GM21737 (cell line): ENCODE measurements at regions not wholly inside any gene's neighbourhood (a gene's known extent, or its start where the extent isn't known, plus 50 kb on each side); places are given as distances from the start of the nearest gene placed in this dataset.
"Not testable (repeated sequence)": the region's sequence is repeated elsewhere in the genome, so short reads cannot be mapped to it uniquely, and the experiment has no call there.

Experiments
- ATAC-seq: cut with Tn5 transposase; IDR thresholded peaks from one replicate; pipeline ENCODE4 v1.9.1; 2021; ENCODE audit warnings: mild to moderate bottlenecking, moderate library complexity; ENCODE audit not compliant: unreplicated experiment

DNA sequence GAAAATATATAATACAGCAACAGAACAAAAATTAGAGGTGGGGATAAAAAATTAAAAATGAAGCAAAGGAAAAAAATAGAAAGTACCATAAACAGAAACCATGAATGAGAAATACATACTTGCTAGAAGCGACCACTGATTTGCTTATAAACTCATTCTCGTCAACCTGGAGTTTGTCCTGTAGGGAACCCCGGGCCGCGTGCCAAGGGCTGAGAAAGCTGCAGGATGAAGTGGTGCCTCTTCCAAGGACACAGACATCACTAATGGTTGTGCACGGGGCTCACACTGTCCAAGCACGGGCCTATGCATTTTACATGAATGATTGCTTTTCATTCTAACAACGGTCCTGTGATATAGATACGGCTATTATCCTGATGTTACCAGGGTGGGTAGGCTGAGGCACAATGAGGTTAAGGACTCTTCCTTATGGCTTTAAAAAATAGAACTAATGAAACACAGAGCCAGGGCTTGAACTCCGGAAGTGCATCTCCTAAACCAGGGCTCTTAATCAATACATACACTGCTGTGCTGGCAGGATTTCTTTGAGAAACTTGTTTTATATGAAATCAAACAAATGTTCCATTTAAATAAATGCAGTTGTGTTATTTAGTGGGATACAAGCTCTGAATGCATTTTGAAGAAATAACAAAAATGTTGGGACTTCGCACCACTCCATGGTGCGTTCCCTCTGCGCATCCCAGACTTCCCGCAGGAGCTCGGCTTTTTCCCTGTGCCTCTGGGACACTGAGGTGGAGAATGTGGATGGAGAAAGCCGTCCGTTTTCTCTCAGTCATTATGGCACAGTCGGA, 113.9 kb upstream of the PHACTR3 start:
- not testable (repeated sequence) for ATAC-seq

DNA sequence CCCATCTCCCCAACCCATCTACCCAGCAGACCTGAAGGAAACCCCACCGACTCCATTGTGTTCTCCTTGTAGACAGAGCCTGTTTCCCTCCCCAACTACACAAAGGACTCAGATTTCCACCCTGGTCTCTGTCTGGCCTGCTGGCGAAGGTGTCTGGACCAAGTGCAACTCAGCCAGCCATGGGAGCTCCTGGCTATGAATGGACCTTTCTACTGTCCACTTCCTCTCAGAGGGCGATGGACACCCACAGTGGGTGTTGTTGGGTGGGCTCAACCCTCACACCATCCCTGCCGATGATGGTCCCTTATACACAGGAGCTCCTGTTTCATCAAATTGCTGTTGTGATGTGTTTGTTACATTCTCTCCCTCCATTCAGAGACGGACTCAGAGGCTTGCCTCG, 112.5 kb upstream of the PHACTR3 start:
- ATAC-seq, result no peak

DNA sequence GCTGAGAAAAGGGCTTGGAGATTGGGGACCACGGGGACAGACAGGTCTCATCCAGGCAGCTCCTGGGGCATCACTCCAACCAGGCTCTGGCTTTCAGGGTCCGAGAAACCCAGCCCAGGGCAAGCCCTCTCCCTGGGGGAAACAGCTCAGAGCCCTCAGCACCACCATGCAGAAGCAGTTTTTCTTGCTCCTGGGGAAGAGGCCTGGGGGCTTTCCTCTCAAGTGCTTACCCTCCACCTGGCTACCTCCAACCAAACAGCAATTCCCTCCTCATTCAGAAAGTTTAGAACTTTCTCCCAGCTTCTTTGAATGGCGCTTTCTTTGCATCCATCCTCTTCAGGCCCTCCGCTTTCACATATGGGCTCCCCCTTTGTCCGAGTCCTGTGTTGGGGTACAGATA, 110.4 kb upstream of the PHACTR3 start:
- ATAC-seq, result no peak

- no peak for ATAC-seq
Observed at GRCh38 chr20:59495166-59495565, 109.2 kb upstream of the PHACTR3 start.

GRCh38 chr20:59495894-59496510, 108.3 kb upstream of the PHACTR3 start:
- ATAC-seq, result no peak

DNA sequence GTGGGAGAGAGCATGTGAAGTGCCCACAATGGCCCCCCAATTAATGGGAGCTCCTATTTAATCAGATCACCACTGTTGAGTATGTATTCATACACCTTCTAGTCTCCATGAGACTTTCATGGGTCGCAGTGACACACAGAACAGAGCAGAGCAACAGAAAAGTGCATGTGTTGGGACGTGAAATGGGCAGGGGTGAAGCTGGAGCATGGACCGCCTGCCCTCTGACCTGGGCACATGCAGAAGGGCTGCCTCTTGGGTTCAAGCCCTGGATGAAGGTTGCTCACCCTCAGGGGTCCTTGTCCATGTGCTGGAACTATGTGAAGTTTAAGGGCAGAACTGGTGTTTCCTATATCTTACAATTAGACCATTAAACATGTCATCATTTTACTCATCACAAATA, 106.0 kb upstream of the PHACTR3 start:
- ATAC-seq, result no peak

GRCh38 chr20:59499863-59500262, 104.5 kb upstream of the PHACTR3 start:
- ATAC-seq, result no peak

GRCh38 chr20:59508729-59509128, 95.6 kb upstream of the PHACTR3 start:
- no peak for ATAC-seq

GRCh38 chr20:59512651-59513050, 91.7 kb upstream of the PHACTR3 start:
- no peak for ATAC-seq

- ATAC-seq, result no peak
Observed at GRCh38 chr20:59514554-59514953, 89.8 kb upstream of the PHACTR3 start.

DNA sequence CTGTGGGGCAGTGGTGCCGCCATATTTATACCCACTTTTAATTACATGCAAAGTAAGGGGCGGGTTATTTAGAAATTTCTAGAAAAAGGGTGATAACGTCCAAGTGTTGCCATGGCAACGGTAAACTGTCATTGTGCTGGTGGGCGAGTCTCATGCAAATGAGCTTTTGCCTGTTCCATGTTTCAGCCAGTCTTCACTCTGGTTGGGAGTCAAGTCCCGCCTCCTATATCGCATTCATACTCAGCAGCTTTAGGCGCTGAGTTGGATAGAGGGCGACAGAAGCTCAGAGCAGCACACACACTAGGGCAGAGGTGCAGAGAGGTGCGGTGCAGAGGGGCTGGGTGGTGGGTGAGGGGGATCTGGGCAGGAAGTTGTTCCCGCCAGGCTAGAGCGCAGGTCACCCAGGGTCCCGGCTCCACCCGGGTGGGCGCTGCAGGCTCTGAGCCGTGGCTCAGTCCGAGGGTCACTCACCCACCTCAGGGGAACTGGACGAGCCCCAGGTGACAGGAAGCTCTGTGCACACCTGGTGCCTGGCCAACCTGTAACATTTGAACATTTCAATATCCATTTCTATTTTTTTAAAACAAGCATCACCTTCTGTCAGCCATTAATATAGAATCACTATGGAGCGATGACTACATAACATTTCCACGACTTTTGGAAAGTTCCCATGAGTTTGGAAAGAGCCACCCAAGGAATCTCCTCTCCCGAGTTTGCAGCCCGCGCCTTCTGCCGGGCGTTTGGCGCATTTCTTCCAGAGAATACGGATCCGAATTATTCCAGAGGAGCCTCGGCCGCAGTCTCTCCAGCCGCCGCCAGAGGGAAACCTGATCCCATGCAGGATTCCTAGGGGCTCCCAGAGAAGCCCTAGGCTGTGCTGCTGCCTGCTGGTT, 89.1 kb upstream of the PHACTR3 start:
- no peak for ATAC-seq

DNA sequence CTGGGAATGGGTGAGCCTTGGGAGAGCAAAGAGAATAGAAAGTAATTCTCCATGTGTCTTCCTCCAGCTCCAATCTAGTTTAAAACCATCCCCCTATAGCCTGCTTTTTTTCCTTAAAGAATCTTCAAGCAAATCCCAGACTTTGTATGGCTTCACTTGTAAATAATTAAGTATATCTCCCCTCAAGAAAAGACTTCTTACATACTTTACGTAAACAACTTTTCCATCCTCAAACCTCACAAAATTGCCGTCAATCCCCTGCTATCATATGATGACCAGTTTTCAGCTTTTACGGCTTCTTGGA, 88.5 kb upstream of the PHACTR3 start:
- no peak for ATAC-seq

GRCh38 chr20:59518881-59519706, 85.2 kb upstream of the PHACTR3 start:
- peak; percentile 67 for ATAC-seq

GRCh38 chr20:59519707-59520014, 84.7 kb upstream of the PHACTR3 start:
- ATAC-seq, result no peak

GRCh38 chr20:59520814-59521213, 83.5 kb upstream of the PHACTR3 start:
- ATAC-seq, result no peak

DNA sequence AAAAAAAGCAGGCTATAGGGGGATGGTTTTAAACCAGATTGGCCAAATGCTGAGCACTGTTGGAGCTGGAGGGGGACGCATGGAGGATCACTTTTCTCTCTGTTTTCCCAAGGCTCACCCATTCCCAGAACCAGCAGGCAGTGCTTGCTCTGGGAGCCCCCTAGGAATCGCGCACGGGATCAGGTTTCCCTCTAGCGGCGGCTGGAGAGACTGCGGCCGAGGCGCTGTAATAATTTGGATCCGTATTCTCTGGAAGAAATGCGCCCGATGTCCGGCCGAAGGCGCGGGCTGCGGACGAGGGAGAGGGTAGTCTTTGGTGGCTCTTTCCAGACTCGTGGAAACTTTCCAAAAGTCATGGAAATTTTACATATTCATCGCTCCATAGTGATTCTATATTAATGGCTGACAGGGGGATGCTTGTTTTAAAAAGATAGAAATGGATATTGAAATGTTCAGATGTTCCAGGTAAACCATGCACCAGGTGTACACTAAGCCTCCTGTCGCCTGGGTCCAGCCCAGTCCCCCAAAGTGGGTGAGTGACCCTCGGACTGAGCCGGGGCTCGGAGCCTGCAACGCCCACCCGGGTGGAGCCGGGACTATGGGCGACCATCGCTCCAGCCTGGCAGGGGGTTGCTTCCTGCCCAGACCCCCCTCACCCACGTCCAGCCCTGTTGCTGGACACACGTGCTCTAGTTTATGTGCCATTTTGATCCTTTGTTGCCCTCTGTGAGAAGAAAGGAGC, 78.7 kb upstream of the PHACTR3 start:
- ATAC-seq, result no peak

GRCh38 chr20:59526242-59527225, 77.8 kb upstream of the PHACTR3 start:
- ATAC-seq, result no peak

DNA sequence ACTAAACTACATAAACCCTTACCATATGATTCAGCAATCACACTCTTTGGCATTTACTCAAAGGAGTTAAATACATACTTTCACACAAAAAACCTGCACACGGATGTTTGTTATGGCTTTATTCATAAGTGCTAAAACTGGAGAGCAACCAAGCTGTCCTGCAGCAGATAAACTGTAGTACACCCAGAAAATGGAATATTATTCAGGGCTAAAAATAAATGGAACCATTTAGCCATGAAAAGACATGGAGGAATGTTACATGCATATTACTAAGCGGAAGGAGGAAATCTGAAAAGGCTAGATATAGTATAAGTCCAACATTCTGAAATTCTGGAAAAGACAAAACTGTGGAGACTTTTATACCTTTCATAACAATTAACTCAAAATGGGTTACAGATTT, 73.6 kb upstream of the PHACTR3 start:
- no peak for ATAC-seq

GRCh38 chr20:59537991-59538390, 66.3 kb upstream of the PHACTR3 start:
- no peak for ATAC-seq
